T47D (cell line): ENCODE measurements at regions not wholly inside any gene's neighbourhood (a gene's known extent, or its start where the extent isn't known, plus 50 kb on each side); places are given as distances from the start of the nearest gene placed in this dataset.

Source experiments
- DNase-seq, 2 experiments: peaks; one replicate each; pipeline versions ENCODE4 v3.0.0 to v3.0.0-alpha.2; 2011 to 2012; ENCODE audit warnings: low read depth in 1 of 2, low spot score in 1 of 2
- JUND ChIP-seq: IDR thresholded peaks from 2 replicates; pipeline ENCODE4 v1.6.1; 2012; ENCODE audit warnings: low read depth
- in situ Hi-C: cut with HindIII; loops from 2 replicates; pipeline ENCODE4 v1.10.0; 2016; ENCODE audit warnings: low sequenced_read_pairs, low pct_unique_long_range_greater_than_20kb

DNA sequence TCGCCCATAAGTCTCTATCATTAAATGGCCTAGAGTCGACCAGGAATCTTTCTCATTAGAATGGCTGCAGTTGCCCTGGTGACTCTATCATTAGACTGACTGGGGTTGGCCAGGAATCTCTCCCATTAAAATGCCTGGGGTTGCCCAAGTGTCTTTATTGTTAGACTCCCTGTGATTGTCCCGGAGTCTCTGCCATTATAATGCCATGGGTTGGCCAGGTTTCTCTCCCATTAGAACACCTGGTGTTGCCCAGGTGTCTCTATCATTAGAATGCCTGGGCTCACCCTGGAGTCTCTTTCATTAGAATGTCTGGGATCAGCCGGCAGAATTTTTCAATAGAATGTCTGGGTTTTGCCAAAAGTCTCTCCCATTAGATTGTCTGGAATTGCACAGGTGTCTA is 1459.3 kb downstream of the UQCRFS1 start:
- no peak for DNase-seq
- in situ Hi-C loops = no loop called here
- no peak for TF ChIP-seq JUND

DNA sequence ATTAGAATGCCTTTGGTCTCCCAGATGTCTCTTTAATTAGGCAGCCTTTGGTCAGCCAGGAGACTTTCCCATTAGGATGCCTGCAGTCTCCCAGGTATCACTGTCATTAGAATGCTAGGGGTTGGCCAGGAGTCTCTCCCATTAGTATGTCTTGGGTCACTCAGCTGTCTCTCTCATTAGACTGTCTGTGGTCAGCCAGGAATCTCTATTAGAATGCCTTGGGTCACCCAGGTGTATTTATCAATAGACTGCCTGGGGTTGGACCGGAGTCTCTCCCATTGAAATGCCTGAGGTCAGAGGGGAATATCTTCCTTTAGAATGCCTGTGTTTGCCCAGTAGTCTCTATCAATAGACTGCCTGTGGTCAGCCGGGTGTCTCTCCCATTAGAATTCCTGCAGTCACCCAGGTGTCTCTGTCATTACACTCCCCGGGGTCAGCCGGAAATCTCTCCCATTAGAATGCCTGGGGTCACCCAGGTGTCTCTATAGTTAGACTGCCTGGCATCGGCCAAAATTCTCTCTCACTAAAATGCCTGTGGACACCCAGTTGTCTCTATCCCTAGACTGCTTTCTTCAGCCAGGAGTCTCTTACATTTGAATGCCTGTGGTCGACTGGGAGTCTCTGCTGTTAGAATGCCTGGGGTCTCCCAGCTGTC is 1460.3 kb downstream of the UQCRFS1 start:
- no peak for TF ChIP-seq JUND
- no peak for DNase-seq
- in situ Hi-C loops = no loop called here

DNA sequence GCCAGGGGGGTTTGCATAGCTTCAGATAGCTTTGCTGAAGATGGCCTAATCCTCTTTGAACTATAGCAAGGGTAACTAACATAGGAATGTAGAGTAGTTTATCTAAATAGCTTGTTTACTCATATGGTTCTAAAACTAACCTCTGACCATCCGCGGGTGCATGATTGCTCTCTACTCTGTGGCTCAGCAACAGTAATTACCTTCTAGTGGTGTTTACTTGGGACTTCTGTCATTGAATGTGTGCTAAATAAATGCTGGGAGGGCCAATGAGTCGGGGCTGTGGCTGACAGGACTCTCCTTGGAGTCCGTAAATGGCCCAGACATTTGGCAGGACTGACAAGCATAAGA is 1461.9 kb downstream of the UQCRFS1 start:
- DNase-seq = no peak
- in situ Hi-C loops = no loop called here
- TF ChIP-seq JUND = no peak

DNA sequence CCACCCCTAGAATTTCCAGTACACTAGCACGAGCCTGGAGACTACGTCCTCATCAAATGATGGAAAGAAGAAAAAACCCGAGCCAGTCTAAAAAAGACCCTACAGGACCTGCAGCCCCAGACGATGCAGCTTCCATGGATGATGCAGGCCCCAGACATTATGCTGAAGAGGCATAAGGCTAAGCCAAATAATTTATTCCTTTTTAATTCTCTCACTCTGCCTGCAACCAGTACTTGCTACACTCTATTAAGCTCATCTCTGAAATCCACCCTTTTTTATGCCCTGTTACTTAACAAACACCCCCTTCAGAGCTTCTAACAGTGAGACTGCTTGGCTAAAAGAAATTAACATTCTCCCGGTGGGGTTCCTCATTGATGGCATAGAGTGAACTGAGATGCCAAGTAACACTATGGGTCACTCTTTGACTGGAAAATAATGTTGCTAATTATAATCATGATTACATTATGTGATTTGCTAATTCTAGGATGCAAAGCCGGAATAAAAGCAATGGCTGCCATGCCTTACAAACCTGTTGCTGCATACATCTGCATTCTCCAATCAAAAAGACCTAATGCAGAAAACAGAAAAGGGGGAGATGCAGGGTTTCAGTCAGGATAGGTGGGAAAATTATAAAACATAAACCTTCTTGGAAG is 1462.4 kb downstream of the UQCRFS1 start:
- in situ Hi-C loops = no loop called here

DNA sequence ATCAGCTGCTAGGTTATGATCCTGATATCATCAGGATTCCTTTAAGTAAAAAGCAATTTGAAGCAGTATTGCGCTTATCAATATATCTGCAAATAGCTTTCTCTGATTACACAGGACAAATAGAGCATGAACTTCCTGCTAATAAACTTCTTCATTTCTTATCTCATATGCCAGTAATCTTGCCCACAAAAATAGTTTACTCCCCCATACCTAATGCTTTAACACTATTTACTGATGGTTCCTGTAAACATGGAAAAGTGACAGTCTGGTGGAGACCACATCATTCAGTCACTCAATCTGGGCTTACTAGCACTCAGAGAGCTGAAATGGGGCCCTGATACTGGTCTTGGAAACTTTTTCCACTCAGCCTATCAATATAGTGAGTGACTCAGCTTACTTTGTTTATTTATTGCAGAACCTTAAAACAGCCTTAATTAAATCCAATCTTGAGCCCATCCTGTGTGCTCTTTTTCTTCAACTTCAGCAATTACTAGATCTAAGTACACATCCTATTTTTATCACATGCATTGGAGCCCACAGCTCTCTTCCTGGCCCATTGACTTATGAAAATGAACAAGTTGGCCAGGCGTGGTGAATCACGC is 1464.3 kb downstream of the UQCRFS1 start:
- DNase-seq = no peak
- in situ Hi-C loops = no loop called here
- TF ChIP-seq JUND = no peak

More for the DNA sequence above, 1462.4 kb downstream of the UQCRFS1 start:
- TF ChIP-seq JUND = no peak
- DNase-seq = no peak

DNA sequence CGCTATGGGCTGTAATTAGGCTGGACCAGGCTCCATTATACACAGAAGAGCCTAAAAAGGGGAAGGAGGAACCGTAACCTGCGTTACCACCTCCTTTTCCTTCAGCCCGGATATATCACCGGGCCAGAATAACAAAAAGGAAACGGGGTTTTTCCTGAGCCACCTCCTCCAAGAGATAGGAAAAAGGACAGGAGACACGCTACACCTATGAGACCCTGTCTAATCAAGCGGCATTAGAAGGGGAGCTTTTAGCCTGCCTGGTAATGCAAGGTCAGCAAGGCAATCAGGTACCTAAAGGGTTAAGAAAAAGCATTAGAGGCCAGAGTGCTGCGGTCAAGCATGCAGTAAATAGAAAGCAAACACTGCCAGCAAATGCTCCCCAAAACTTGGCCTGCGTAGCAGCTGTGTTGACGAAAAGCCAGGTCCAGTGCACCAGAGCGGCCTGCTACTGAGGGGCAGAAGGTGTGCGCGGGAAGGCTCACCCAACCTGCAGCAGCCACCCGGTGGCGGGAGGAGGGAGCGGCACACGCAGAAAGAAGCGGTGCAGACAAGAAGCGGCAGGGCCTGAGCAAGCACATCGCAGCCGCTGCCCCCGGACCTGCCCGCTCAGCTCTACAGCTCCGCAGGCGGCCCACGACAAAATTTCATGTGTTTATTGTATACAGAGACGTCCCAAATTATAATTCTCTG is 1466.1 kb downstream of the UQCRFS1 start:
- peak; percentile 20 to 64 for DNase-seq
- in situ Hi-C loops = no loop called here
- no peak for TF ChIP-seq JUND

DNA sequence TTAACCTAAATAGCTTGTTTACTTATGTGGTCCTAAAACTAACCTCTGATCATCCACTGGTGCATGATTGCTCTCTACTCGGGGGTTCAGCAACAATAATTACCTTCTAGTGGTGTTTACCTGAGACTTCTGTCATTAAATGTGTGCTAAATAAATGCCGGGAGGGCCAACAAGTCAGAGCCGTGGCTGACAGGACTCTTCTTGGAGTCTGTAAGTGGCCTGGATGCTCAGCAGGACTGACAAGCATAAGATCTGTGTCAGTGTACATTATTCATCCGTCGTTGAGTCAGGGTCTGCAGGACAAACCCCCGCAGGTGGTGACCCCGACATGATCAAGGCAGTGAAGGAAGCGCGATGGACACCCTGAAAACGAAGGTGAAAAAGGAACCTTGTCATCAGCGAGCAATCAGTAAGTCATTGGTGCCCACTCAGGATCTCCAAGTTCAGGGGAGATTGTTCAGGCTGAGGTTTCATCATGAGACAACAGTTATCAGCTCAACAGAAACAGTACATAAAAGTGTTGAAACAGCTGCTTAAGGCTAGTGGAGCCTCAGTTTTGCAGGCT is 1466.9 kb downstream of the UQCRFS1 start:
- no peak for TF ChIP-seq JUND
- DNase-seq = no peak
- in situ Hi-C loops = no loop called here

DNA sequence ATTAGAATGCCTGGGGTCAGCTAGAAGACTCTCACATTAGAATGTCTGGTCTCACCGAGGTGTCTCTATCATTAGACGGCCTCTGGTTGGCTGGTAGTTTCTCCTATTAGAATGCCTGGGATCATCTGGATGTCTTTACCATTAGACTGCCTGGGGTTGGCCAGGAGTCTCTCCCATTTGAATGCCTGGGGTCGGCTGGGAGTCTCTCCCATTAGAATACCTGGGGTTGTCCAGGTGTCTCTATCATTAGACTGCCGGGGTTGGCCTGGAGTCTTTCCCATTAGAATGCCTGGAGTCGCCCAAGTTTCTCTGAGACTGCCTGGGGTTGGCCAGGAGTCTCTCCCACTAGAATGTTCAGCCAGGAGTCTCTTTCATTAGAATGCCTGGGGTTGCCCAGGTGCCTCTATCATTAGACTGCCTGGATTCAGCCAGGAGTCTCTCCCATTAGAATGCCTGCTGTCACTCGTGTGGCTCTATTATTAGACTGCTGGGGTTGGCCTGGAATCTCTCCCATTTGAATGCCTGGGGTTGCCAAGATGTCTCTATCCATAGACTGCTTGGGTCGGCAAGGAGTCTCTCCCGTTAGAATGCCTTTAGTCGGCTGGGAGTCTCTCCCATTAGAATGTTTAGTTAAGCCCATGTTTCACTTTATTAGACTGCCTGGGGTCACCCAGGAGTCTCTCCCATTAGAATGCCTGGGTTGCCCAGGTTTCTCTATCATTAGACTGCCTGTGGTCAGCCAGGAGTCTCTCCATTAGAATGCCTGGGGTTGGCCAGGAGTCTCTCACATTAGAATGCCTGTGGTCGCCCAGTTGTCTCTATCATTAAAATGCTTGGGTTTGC is 1467.8 kb downstream of the UQCRFS1 start:
- in situ Hi-C loops = no loop called here
- TF ChIP-seq JUND = no peak

DNA sequence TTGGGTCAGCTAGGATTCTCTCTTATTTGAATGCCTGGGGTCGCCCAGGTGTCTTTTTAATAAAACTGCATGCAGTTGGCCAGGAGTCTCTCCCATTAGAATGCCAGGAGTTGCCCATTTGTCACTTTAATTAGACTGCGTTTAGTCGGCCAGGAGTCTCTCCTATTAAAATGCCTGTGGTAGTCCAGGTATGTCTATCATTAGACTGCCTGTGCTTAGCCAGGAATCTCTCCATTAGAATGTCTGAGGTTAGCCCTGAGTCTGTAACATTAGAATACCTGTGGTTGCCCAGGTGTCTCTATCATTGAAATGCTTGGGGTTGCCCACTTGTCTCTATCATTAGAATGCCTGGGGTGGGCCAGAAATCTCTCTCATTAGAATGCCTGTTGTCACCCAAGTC is 1470.9 kb downstream of the UQCRFS1 start:
- DNase-seq = peak in 1 of 2 experiments; percentile 40

More for the DNA sequence above, 1467.8 kb downstream of the UQCRFS1 start:
- DNase-seq = no peak

DNA sequence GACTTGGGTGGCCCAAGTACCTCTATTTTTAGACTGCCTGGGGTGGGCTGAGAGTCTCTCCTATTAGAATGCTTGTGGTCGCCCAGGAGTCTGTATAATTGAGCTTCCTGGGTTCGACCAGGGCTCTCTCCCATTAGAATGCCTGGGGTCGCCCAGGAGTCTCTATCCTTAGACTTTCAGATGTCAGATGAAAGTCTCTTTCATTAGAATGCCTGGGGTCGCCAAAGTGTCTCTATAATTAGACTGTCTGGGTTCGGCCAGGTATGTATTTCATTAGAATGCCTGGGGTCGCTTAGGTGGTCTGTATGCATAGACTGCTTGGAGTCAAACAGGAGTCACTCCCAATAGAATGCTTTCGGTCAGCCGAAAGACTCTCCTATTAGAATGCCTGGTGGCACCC is 1471.7 kb downstream of the UQCRFS1 start:
- DNase-seq = no peak
- in situ Hi-C loops = no loop called here

More for the DNA sequence above, 1470.9 kb downstream of the UQCRFS1 start:
- in situ Hi-C loops = no loop called here
- TF ChIP-seq JUND = no peak

DNA sequence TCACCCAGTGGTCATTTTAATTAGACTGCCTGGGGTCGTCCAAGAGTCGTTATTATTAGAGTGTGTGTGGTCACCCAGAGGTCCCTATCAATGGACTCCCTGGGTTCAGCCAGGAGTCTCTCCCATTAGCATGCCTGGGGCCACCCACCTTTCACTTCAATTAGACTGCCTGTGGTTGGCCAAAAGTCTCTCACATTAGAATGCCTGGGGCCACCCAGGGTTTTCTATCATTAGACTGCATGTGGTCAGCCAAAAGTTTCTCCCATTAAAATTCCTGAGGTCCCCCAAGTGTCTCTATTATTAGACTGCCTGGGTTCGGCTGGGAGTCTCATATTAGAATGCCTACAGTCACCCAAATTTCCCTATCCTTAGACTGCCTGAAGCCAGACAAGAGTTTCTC is 1472.6 kb downstream of the UQCRFS1 start:
- DNase-seq = no peak
- no peak for TF ChIP-seq JUND
- in situ Hi-C loops = no loop called here

More for the DNA sequence above, 1471.7 kb downstream of the UQCRFS1 start:
- TF ChIP-seq JUND = no peak
